ENCODE measurements at regions not wholly inside any gene's neighbourhood (a gene's known extent, or its start where the extent isn't known, plus 50 kb on each side); places are given as distances from the start of the nearest gene placed in this dataset.

DNA sequence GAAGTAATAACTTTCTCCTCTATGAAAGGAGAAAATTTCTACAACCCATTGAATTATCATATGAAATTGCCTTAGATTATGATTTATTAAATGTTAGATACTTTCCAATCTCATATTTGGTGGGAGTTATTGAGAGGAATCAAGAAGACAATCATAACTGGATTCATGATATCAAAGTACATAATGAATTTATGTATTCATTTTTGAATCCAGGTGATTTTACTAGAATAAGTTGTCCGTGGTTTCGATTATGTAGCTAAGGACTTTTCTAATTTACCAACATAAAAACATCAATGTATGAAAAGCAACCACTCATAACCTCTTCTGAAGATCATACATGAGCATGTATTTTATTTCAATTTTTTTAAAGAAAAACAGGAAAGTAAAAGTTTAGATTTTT, 1225.0 kb upstream of the MIR17HG start:
- no peak for DNase-seq (ENCODE audit: low read depth in 4 of 4, low spot score in 3 of 4)

DNA sequence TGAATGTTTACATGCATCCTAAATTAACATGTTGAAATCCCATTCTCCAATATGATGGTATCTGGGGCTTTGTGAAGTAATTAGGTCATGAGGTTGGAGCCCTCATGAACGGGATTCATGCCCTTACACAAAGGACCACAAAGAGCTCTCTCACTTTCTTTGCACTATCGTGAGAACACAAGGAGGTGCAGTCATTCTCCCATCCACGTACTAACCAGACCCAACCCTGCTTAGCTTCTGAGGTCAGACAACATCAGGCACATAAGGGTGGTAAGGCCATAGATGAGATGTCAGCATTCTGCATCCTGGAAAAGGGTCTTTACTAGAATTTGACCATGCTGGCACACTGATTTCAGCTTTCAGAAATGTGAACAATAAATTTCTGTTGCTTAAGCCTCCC, 1211.9 kb upstream of the MIR17HG start:
- DNase-seq (ENCODE audit: low read depth in 4 of 4, low spot score in 3 of 4), result no peak

- DNase-seq (ENCODE audit: low read depth in 4 of 4, low spot score in 3 of 4), result no peak
Measured at GRCh38 chr13:90142251-90142650, 1205.2 kb upstream of the MIR17HG start.

GRCh38 chr13:90154311-90154960, 1193.1 kb upstream of the MIR17HG start:
- no peak for DNase-seq (ENCODE audit: low read depth in 4 of 4, low spot score in 3 of 4)

DNA sequence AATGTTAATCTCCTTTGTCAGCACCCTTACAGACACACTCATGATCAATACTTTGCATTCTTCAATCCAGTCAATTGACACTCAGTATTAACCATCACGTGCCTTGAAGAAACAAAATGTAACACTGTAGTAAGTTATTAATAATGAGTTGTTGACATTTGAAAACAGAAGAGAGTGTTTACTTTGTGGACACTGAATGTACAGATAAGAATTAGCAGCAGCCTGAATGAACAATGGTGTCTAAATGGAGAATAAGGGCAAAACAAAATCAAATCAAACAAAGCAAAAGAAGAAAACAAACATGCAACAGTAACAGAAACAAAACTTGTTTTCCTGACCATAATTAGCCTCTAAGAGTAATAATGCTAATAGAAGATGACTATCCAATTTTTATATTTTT, 1191.1 kb upstream of the MIR17HG start:
- no peak for DNase-seq (ENCODE audit: low read depth in 4 of 4, low spot score in 3 of 4)

DNA sequence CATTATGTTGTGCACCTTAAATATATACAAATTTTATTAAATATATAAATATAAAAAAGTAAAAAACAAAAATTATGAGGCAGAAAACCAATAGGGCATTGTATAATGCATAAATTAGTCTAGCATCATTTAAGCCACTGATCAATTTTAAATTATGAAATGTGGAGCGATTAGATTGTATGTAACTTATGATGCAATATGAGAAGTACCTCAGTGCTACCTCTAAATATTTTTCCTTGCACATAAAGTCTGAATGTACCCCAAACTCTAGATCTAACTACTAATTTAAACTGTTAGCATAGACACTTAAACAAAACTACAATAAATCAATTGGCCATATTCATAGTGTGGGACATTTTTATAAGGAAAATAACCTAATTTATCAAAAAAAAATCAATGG, 1178.5 kb upstream of the MIR17HG start:
- no peak for DNase-seq (ENCODE audit: low read depth in 4 of 4, low spot score in 3 of 4)

DNA sequence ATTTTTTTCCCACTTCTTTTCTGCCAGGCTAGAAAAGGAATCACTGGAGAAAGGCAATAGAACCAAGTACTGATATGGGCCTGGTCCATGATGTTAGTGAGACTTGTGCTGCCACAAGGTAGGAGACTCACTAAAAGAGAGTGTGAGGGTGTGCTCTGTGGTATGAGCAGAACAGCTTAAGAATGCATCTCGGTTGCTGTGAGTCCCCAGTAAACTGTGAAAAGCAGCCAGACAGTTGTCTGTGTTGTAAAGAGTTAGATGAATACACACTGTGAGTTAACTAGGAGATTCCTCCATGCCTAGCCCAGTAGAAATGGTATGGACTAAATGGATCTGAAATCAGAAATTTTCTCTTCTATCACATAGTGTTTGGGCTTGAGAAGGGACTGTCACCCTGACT, 1177.3 kb upstream of the MIR17HG start:
- no peak for DNase-seq (ENCODE audit: low read depth in 4 of 4, low spot score in 3 of 4)

GRCh38 chr13:90171649-90172048, 1175.8 kb upstream of the MIR17HG start:
- DNase-seq (ENCODE audit: low read depth in 4 of 4, low spot score in 3 of 4), result no peak

DNA sequence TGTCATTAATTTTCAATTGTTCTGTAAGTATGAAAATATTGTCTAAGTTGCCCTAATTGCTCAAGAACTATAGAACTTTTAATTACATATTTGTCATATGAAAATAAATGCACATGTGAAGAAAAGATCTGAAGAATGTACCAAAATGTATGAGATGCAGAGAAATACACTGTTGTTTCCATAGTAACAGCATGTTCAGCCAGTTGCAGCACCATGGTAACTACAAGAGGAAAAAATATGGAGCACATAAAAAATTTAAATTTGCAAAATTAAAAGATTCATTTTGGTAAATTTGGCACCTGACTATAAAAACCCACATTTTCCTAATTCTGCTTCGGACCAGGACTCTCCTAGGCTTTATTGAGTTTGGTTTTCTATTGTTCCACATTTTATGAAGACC, 1170.0 kb upstream of the MIR17HG start:
- no peak for DNase-seq (ENCODE audit: low read depth in 4 of 4, low spot score in 3 of 4)

GRCh38 chr13:90184355-90184754, 1163.1 kb upstream of the MIR17HG start:
- no peak for DNase-seq (ENCODE audit: low read depth in 4 of 4, low spot score in 3 of 4)

- DNase-seq (ENCODE audit: low read depth in 4 of 4, low spot score in 3 of 4), result no peak
Measured at GRCh38 chr13:90185734-90186133, 1161.8 kb upstream of the MIR17HG start.

GRCh38 chr13:90187478-90188350, 1159.8 kb upstream of the MIR17HG start:
- no peak for DNase-seq (ENCODE audit: low read depth in 4 of 4, low spot score in 3 of 4)

- DNase-seq (ENCODE audit: low read depth in 4 of 4, low spot score in 3 of 4), result no peak
Measured at GRCh38 chr13:90188351-90188636, 1159.2 kb upstream of the MIR17HG start.

DNA sequence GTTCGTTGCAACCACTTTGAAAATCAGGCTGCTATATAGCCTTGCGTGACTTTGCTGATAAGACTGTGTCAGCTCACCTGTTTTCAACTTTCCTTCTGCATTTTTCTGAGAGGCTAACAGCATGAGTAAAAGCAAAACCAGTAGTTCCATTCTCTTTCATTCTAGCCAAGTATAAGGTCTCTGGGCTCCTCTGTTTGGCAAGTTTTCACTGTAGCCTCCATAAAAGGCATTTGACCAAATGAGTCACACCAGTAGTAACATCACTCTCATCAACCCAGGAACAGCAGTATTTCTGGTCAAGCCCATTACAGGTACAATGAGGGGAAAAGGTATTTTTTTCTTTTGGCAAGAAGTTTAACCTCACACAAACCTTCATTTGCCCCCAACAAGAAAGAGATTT, 1149.8 kb upstream of the MIR17HG start:
- DNase-seq (ENCODE audit: low read depth in 4 of 4, low spot score in 3 of 4), result no peak

GRCh38 chr13:90201202-90201601, 1146.3 kb upstream of the MIR17HG start:
- peak in 3 of 4 donors; percentile 14 to 24 (median 19) for DNase-seq (ENCODE audit: low read depth in 4 of 4, low spot score in 3 of 4)

DNA sequence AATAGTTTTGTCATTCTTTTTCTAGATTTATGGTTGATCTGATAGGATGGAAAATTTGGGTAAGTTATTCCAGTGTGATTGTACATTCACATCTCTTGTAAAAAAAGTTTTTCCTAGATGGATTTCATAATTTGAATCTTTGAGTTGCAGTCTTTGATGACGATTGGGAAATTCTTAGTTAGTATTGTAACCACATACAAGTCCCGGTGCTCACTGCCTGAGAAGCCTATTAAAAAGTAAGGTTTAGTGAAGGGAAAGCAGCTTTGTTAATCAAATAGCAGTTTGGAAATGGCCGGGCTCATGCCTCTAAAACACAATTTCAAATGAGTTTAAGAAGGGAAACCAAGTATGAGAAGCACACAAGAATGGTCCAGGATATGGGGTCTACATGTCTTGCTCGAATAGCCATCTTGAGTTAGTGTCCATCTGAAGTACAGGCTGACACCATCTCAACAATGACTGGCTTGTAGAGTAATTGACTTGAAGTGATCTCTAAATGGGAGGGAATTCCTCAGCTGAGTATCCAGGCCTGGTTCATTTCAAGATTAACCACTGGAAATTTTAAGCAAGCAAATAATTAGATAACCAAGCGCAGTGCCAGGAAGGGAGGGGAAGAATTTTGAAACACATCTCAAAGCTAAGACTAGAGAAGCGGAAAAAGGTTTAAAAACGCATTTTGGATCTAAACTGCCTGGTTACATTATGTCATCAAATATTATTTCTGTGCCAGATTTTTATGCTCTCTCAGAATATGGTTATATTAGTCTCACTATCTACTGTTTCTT, 1145.6 kb upstream of the MIR17HG start:
- no peak for DNase-seq (ENCODE audit: low read depth in 4 of 4, low spot score in 3 of 4)

- no peak for DNase-seq (ENCODE audit: low read depth in 4 of 4, low spot score in 3 of 4)
Measured at GRCh38 chr13:90205081-90205480, 1142.4 kb upstream of the MIR17HG start.

GRCh38 chr13:90205911-90206310, 1141.6 kb upstream of the MIR17HG start:
- no peak for DNase-seq (ENCODE audit: low read depth in 4 of 4, low spot score in 3 of 4)

GRCh38 chr13:90217275-90217674, 1130.2 kb upstream of the MIR17HG start:
- no peak for DNase-seq (ENCODE audit: low read depth in 4 of 4, low spot score in 3 of 4)

GRCh38 chr13:90222758-90223157, 1124.7 kb upstream of the MIR17HG start:
- no peak for DNase-seq (ENCODE audit: low read depth in 4 of 4, low spot score in 3 of 4)

GRCh38 chr13:90230311-90230710, 1117.2 kb upstream of the MIR17HG start:
- no peak for DNase-seq (ENCODE audit: low read depth in 4 of 4, low spot score in 3 of 4)

DNA sequence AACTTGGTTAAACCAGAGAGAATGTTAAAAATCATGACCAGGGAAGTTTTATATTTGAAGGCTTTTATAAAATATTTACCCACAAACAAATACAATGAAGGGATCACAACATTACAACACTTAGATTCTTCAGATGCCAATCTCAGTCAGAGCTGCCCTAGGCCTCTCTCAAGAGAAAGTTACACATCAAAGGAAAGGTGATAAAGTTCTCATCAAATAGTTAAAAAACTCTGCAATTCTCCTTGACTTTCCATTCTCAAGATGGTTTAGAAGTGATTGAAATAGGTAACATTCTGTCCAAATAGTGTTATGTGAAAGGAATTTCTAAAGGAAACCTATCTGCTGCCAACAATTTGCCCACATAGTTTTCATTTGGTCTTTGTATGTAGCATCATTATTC, 1115.2 kb upstream of the MIR17HG start:
- no peak for DNase-seq (ENCODE audit: low read depth in 4 of 4, low spot score in 3 of 4)
